H1 (cell line): ENCODE measurements at regions not wholly inside any gene's neighbourhood (a gene's known extent, or its start where the extent isn't known, plus 50 kb on each side); places are given as distances from the start of the nearest gene placed in this dataset.

Experiments
- CTCF ChIA-PET: fragments of 300-600 bp; sonication (Branson Sonifier 250); formaldehyde crosslinking; loops from one replicate; lab custom pipeline; 2021; ENCODE audit not compliant: partially characterized antibody; lab: Charles Lee
- POLR2A ChIA-PET: fragments of 300-600 bp; sonication (Branson Sonifier 250); formaldehyde crosslinking; loops from one replicate; lab custom pipeline; 2021; ENCODE audit warnings: inconsistent platforms; ENCODE audit not compliant: partially characterized antibody; lab: Charles Lee
- DNase-seq, 2 experiments: peaks; one replicate each; pipeline versions ENCODE4 v3.0.0 to v3.0.0-alpha.2; 2010 to 2022; ENCODE audit warnings: low spot score in 2 of 2, low read depth in 1 of 2, mixed read lengths in 1 of 2
- FAIRE-seq: peaks from 2 replicates; lab custom pipeline; 2011; peaks lifted over from hg19 to GRCh38; lab: Jason Lieb, UNC
- H2AFZ ChIP-seq: 2 replicates; pipeline ENCODE4 v1.8.1; 2012; ENCODE audit warnings: low read length, inconsistent platforms
- H2AK5ac ChIP-seq: 2 replicates; pipeline ENCODE4 v1.6.1; 2013; ENCODE audit warnings: low read depth, low read length
- H2BK120ac ChIP-seq: replicated peaks from 2 replicates; pipeline ENCODE3; 2013; ENCODE audit warnings: low read depth, low read length, inconsistent platforms
- H2BK12ac ChIP-seq: 2 replicates; pipeline ENCODE4 v1.6.1; 2013; ENCODE audit warnings: low read depth, low read length
- H2BK15ac ChIP-seq: 2 replicates; pipeline ENCODE4 v1.6.1; 2013; ENCODE audit warnings: low read length
- H2BK20ac ChIP-seq: 2 replicates; pipeline ENCODE4 v1.6.1; 2013; ENCODE audit warnings: low read length
- H2BK5ac ChIP-seq: 2 replicates; pipeline ENCODE4 v1.6.1; 2013; ENCODE audit warnings: low read depth, low read length
- H3K14ac ChIP-seq: 2 replicates; pipeline ENCODE4 v1.6.1; 2013; ENCODE audit warnings: inconsistent platforms; ENCODE audit not compliant: insufficient read length
- H3K18ac ChIP-seq: 2 replicates; pipeline ENCODE4 v1.6.1; 2013; ENCODE audit warnings: low read length; ENCODE audit errors: extremely low read depth
- H3K23ac ChIP-seq: 2 replicates; pipeline ENCODE4 v1.6.1; 2013; ENCODE audit warnings: inconsistent platforms; ENCODE audit not compliant: insufficient read length
- H3K23me2 ChIP-seq: 2 replicates; pipeline ENCODE4 v1.6.1; 2013; ENCODE audit warnings: low read depth, low read length
- H3K27ac ChIP-seq: 2 replicates; pipeline ENCODE4 v1.6.1; 2011; ENCODE audit warnings: low read depth, low read length, inconsistent platforms
- H3K27me3 ChIP-seq, 4 experiments: replicated peaks in 1 of 4; 1 replicate in 1 of 4; 2 replicates in 3 of 4; pipeline versions ENCODE4 v1.6.1 to v1.8.1; 2011 to 2013; ENCODE audit warnings: low read length in 3 of 4, mild to moderate bottlenecking in 3 of 4, inconsistent platforms in 2 of 4, mixed read lengths in 2 of 4, moderate library complexity in 1 of 4; ENCODE audit not compliant: control insufficient read depth in 3 of 4, insufficient read depth in 3 of 4; ENCODE audit errors: extremely low read depth in 1 of 4
- H3K36me3 ChIP-seq, 4 experiments: 2 replicates each; pipeline versions ENCODE4 v1.6.1 to v1.8.1; 2011 to 2013; ENCODE audit warnings: mild to moderate bottlenecking in 4 of 4, low read length in 3 of 4, moderate library complexity in 2 of 4, control low read depth in 1 of 4, inconsistent platforms in 1 of 4; ENCODE audit not compliant: insufficient read depth in 4 of 4, control insufficient read depth in 2 of 4
- H3K4ac ChIP-seq: replicated peaks from 2 replicates; pipeline ENCODE3; 2013; ENCODE audit warnings: low read length, low read depth, mixed read lengths, inconsistent platforms; ENCODE audit not compliant: insufficient read length
- H3K4me1 ChIP-seq, 4 experiments: replicated peaks in 1 of 4; 1 replicate in 1 of 4; 2 replicates in 3 of 4; pipeline versions ENCODE4 v1.6.1 to v1.8.1; 2011 to 2013; ENCODE audit warnings: low read length in 3 of 4, inconsistent platforms in 2 of 4, mixed read lengths in 1 of 4; ENCODE audit not compliant: insufficient read depth in 4 of 4, control insufficient read depth in 3 of 4
- H3K4me2 ChIP-seq, 2 experiments: 2 replicates each; pipeline versions ENCODE4 v1.6.1 to v1.8.1; 2011 to 2013; ENCODE audit warnings: low read depth in 2 of 2, low read length in 2 of 2, control low read depth in 1 of 2, inconsistent platforms in 1 of 2, mild to moderate bottlenecking in 1 of 2; ENCODE audit not compliant: insufficient read depth in 1 of 2
- H3K4me3 ChIP-seq, 4 experiments: fragments of 200-600, 300-600 bp in 1 of 4; sonication (generic), shearing (Covaris generic), sonication (Bioruptor Twin) in 1 of 4; 2 replicates each; pipeline versions ENCODE4 v1.5.1 to v1.8.1; 2011 to 2016; ENCODE audit warnings: low read length in 4 of 4, low read depth in 3 of 4, control low read depth in 2 of 4, inconsistent platforms in 2 of 4, mild to moderate bottlenecking in 2 of 4, mixed read lengths in 1 of 4, moderate library complexity in 1 of 4; ENCODE audit not compliant: insufficient read depth in 2 of 4; ENCODE audit errors: extremely low read depth in 1 of 4
- H3K56ac ChIP-seq: replicated peaks from 2 replicates; pipeline ENCODE3; 2013; ENCODE audit warnings: low read depth, mild to moderate bottlenecking, mixed read lengths, low read length, inconsistent platforms; ENCODE audit not compliant: insufficient read length
- H3K79me1 ChIP-seq: 2 replicates; pipeline ENCODE4 v1.6.1; 2013; ENCODE audit warnings: low read depth, low read length, control low read depth
- H3K79me2 ChIP-seq, 2 experiments: 2 replicates each; pipeline versions ENCODE4 v1.6.1 to v1.8.1; 2012 to 2013; ENCODE audit warnings: low read length in 2 of 2, mild to moderate bottlenecking in 2 of 2, inconsistent platforms in 1 of 2; ENCODE audit not compliant: insufficient read depth in 2 of 2, control insufficient read depth in 1 of 2
- H3K9ac ChIP-seq, 4 experiments: replicated peaks in 1 of 4; 1 replicate in 1 of 4; 2 replicates in 3 of 4; pipeline versions ENCODE4 v1.6.1 to v1.8.1; 2011 to 2013; ENCODE audit warnings: low read depth in 3 of 4, low read length in 3 of 4, control low read depth in 2 of 4, mild to moderate bottlenecking in 2 of 4, moderate library complexity in 2 of 4, inconsistent platforms in 1 of 4; ENCODE audit errors: extremely low read depth in 1 of 4
- H3K9me3 ChIP-seq, 2 experiments: 2 replicates each; pipeline versions ENCODE4 v1.6.1 to v1.8.1; 2012 to 2013; ENCODE audit warnings: mild to moderate bottlenecking in 2 of 2, moderate library complexity in 2 of 2, control low read depth in 1 of 2, inconsistent platforms in 1 of 2, low read depth in 1 of 2, low read length in 1 of 2, mixed read lengths in 1 of 2; ENCODE audit not compliant: insufficient read depth in 2 of 2
- H4K20me1 ChIP-seq, 2 experiments: replicated peaks in 1 of 2; 2 replicates each; pipeline versions ENCODE3 to v1.8.1; 2011 to 2013; ENCODE audit warnings: inconsistent platforms in 2 of 2, low read length in 2 of 2, mild to moderate bottlenecking in 1 of 2; ENCODE audit not compliant: insufficient read depth in 2 of 2, control insufficient read depth in 1 of 2
- H4K5ac ChIP-seq: 2 replicates; pipeline ENCODE4 v1.6.1; 2013; ENCODE audit warnings: low read length, low read depth, mixed read lengths, inconsistent platforms; ENCODE audit not compliant: insufficient read length
- H4K8ac ChIP-seq: 2 replicates; pipeline ENCODE4 v1.8.0; 2013; ENCODE audit warnings: mild to moderate bottlenecking, moderate library complexity, low read length, inconsistent platforms; ENCODE audit not compliant: insufficient read depth; ENCODE audit errors: extremely low read depth
- H4K91ac ChIP-seq: replicated peaks from 2 replicates; pipeline ENCODE3; 2013; ENCODE audit warnings: low read length, mixed read lengths, inconsistent platforms; ENCODE audit not compliant: insufficient read length
- ATF3 ChIP-seq: IDR thresholded peaks from 2 replicates; pipeline ENCODE4 v1.6.1; 2011; ENCODE audit warnings: low read depth, mild to moderate bottlenecking, low read length; ENCODE audit not compliant: insufficient read depth
- PHF8 ChIP-seq: fragments of 200-600 bp; sonication (generic); conservative IDR thresholded peaks from 2 replicates; pipeline ENCODE4 v1.7.1; 2012; ENCODE audit warnings: low read depth, mild to moderate bottlenecking, inconsistent platforms, low read length, moderate library complexity
- WGBS, 2 experiments: shearing (Covaris generic) in 1 of 2; methylation state at CpG; one replicate each; pipeline versions ENCODE4 v1.1.6 to v1.1.7; 2013 to 2015; ENCODE audit warnings: low lambda C conversion rate in 2 of 2, mixed read lengths in 2 of 2, inconsistent platforms in 1 of 2, low coverage in 1 of 2, missing lambda C conversion rate in 1 of 2; ENCODE audit not compliant: insufficient replicate concordance in 2 of 2, insufficient coverage in 1 of 2, insufficient read length in 1 of 2; ENCODE audit errors: extremely low coverage in 1 of 2, missing lambda C conversion rate in 1 of 2; 5-methylcytosine and 5-hydroxymethylcytosine counted together

- no peak overlapping the region for H3K4me3 ChIP-seq
- H2BK15ac ChIP-seq: peak overlapping the region; percentile 68; the same call in 1 of the 2 replicates
- no peak overlapping the region for H4K5ac ChIP-seq
- H3K18ac ChIP-seq: no peak overlapping the region
- H3K9me3 ChIP-seq: no peaks in the 10 kb centered on the region
- no peak overlapping the region for H2BK5ac ChIP-seq
- H4K91ac ChIP-seq: no peak overlapping the region
- H4K8ac ChIP-seq: no peak overlapping the region
- FAIRE-seq: no peak
- H2BK12ac ChIP-seq: no peak overlapping the region
- H2AFZ ChIP-seq: no peak overlapping the region
- no peak overlapping the region for H3K9ac ChIP-seq
- no peak overlapping the region for H3K4me2 ChIP-seq
- H3K27ac ChIP-seq: no peak overlapping the region
- H3K14ac ChIP-seq: no peak overlapping the region
- no peaks in the 10 kb centered on the region for H3K36me3 ChIP-seq
- no peak for TF ChIP-seq PHF8
- no peak for TF ChIP-seq ATF3
- TF ChIP-seq, all 59 proteins: peak for 0
- H3K79me1 ChIP-seq: no peaks in the 10 kb centered on the region
- DNase-seq: peak in 1 of 2 experiments; percentile 23
- H2BK120ac ChIP-seq: no peak overlapping the region
- POLR2A ChIA-PET: interaction anchor here (0.7 kb wide), 1 partner anchor 516 kb away, joined by 4 read pairs; no protein-coding TSS in a partner anchor
- H2AK5ac ChIP-seq: peak overlapping the region; percentile 75; the same call in 1 of the 2 replicates
- no peak overlapping the region for H3K23ac ChIP-seq
- H4K20me1 ChIP-seq: no peaks in the 10 kb centered on the region
- H3K23me2 ChIP-seq: no peaks in the 10 kb centered on the region
- CTCF ChIA-PET: interaction anchor here (0.6 to 2.8 kb wide), 6 partner anchors 12 to 186 kb away, joined by 3 to 8 read pairs (median 4); no protein-coding TSS in a partner anchor
- 0 out of 2 replicates have a peak overlapping the region, but pooled peaks have one; percentile 44 for H2BK20ac ChIP-seq
- H3K4ac ChIP-seq: no peak overlapping the region
- no peak overlapping the region for H3K56ac ChIP-seq
- 70% methylated on average over 1 of the region's 1 CpG; no CpG with 5 or more reads in 1 of the 2 experiments for WGBS, 2 experiments
- H3K4me1 ChIP-seq: peaks cover 0 to 17% (median 3%) of the 10 kb centered on the region in 4 experiments; a peak in 3 of 7 replicates
- H3K79me2 ChIP-seq: no peaks in the 10 kb centered on the region
- peaks cover 0 to 4% (median 0%) of the 10 kb centered on the region in 4 experiments; a peak in 1 of 7 replicates for H3K27me3 ChIP-seq
These were observed 123.2 kb upstream of the UNC5B start for GRCh38 chr10:71089162-71089561.
